Liver (tissue), 8 donors: ENCODE measurements at regions not wholly inside any gene's neighbourhood (a gene's known extent, or its start where the extent isn't known, plus 50 kb on each side); places are given as distances from the start of the nearest gene placed in this dataset.

Experiments used
- DNase-seq: peaks from one replicate; pipeline ENCODE4 v3.0.0-alpha.2; 2017; ENCODE audit warnings: low spot score
- H3K27ac ChIP-seq, 2 donors: one replicate each; pipeline ENCODE4 v1.7.0; 2013; ENCODE audit warnings: inconsistent platforms in 2 of 2, low read length in 2 of 2, control low read depth in 1 of 2, low read depth in 1 of 2, mild to moderate bottlenecking in 1 of 2
- H3K27me3 ChIP-seq, 4 donors: one replicate each; pipeline versions ENCODE4 v1.6.1 to v1.7.0; 2013; ENCODE audit warnings: low read length in 3 of 4, inconsistent platforms in 1 of 4, mild to moderate bottlenecking in 1 of 4, moderate library complexity in 1 of 4; ENCODE audit not compliant: control insufficient read depth in 4 of 4, insufficient read depth in 4 of 4
- H3K36me3 ChIP-seq, 4 donors: one replicate each; pipeline versions ENCODE4 v1.6.1 to v1.7.0; 2013; ENCODE audit warnings: low read length in 3 of 4, mild to moderate bottlenecking in 3 of 4, low read depth in 1 of 4, moderate library complexity in 1 of 4; ENCODE audit not compliant: control insufficient read depth in 4 of 4, insufficient read depth in 3 of 4
- H3K4me1 ChIP-seq, 4 donors: one replicate each; pipeline versions ENCODE4 v1.6.1 to v1.7.0; 2013; ENCODE audit warnings: low read length in 3 of 4, mild to moderate bottlenecking in 3 of 4, moderate library complexity in 1 of 4; ENCODE audit not compliant: control insufficient read depth in 4 of 4, insufficient read depth in 4 of 4
- H3K4me3 ChIP-seq, 3 donors: one replicate each; pipeline versions ENCODE4 v1.6.1 to v1.7.0; 2013; ENCODE audit warnings: low read length in 3 of 3, control low read depth in 1 of 3, low read depth in 1 of 3, mild to moderate bottlenecking in 1 of 3
- H3K9ac ChIP-seq, 2 donors: one replicate each; pipeline ENCODE4 v1.7.0; 2013; ENCODE audit warnings: low read length in 2 of 2, mild to moderate bottlenecking in 2 of 2, moderate library complexity in 2 of 2, control low read depth in 1 of 2, low read depth in 1 of 2
- H3K9me3 ChIP-seq, 4 donors: one replicate each; pipeline versions ENCODE4 v1.6.1 to v1.7.0; 2013; ENCODE audit warnings: low read length in 3 of 4; ENCODE audit not compliant: control insufficient read depth in 4 of 4
- ATF3 ChIP-seq: IDR thresholded peaks from 2 replicates; pipeline ENCODE4 v1.6.1; 2016; ENCODE audit warnings: antibody characterized with exemption
- CTCF ChIP-seq: fragments of 150-350 bp; IDR thresholded peaks from 2 replicates; pipeline ENCODE4 v1.5.1; 2017; ENCODE audit warnings: improper control_type of control experiment, low read depth, low read length; ENCODE audit not compliant: missing input control
- FOXA2 ChIP-seq: IDR thresholded peaks from 2 replicates; pipeline ENCODE4 v1.6.1; 2016; ENCODE audit warnings: antibody characterized with exemption
- GABPA ChIP-seq, 2 donors: IDR thresholded peaks in 1 of 2; conservative IDR thresholded peaks in 1 of 2; 2 replicates each; pipeline ENCODE4 v1.6.1; 2016; ENCODE audit warnings: antibody characterized with exemption in 2 of 2, mild to moderate bottlenecking in 1 of 2, moderate library complexity in 1 of 2
- HNF4A ChIP-seq, 2 donors: conservative IDR thresholded peaks; 2 replicates each; pipeline ENCODE4 v1.6.1; 2016; ENCODE audit warnings: antibody characterized with exemption in 2 of 2, mild to moderate bottlenecking in 2 of 2
- JUND ChIP-seq, 2 donors: IDR thresholded peaks; 2 replicates each; pipeline ENCODE4 v1.6.1; 2016; ENCODE audit warnings: antibody characterized with exemption in 2 of 2
- MAX ChIP-seq: IDR thresholded peaks from 2 replicates; pipeline ENCODE4 v1.6.1; 2016; ENCODE audit warnings: antibody characterized with exemption
- NR2F2 ChIP-seq: IDR thresholded peaks from 2 replicates; pipeline ENCODE4 v1.6.1; 2016; ENCODE audit warnings: antibody characterized with exemption
- RAD21 ChIP-seq, 2 donors: IDR thresholded peaks; 2 replicates each; pipeline ENCODE4 v1.6.1; 2016; ENCODE audit warnings: antibody characterized with exemption in 2 of 2, mild to moderate bottlenecking in 2 of 2
- REST ChIP-seq: IDR thresholded peaks from 2 replicates; pipeline ENCODE4 v1.6.1; 2016; ENCODE audit warnings: antibody characterized with exemption, mild to moderate bottlenecking
- RXRA ChIP-seq, 2 donors: IDR thresholded peaks; 2 replicates each; pipeline ENCODE4 v1.6.1; 2017 to 2018; ENCODE audit warnings: antibody characterized with exemption in 2 of 2, mild to moderate bottlenecking in 1 of 2
- SP1 ChIP-seq: IDR thresholded peaks from 2 replicates; pipeline ENCODE4 v1.6.1; 2018; ENCODE audit warnings: antibody characterized with exemption, mild to moderate bottlenecking
- YY1 ChIP-seq: IDR thresholded peaks from 2 replicates; pipeline ENCODE4 v1.6.1; 2016; ENCODE audit warnings: antibody characterized with exemption, mild to moderate bottlenecking
- ZBTB33 ChIP-seq: IDR thresholded peaks from 2 replicates; pipeline ENCODE4 v1.6.1; 2016; ENCODE audit warnings: antibody characterized with exemption
- WGBS: extraction: QIAGEN DNeasy Blood & Tissue Kit; methylation state at CpG from one replicate; pipeline ENCODE4 v1.1.7; 2013; 5-methylcytosine and 5-hydroxymethylcytosine counted together
- donor health status: healthy.
- donor health status: healthy.
- donor health status: healthy.
- donor health status: healthy.
- donor health status: healthy.

- no peaks in the 10 kb centered on the region for H3K9me3 ChIP-seq
- no peaks in the 10 kb centered on the region for H3K27me3 ChIP-seq
- no peaks in the 10 kb centered on the region for H3K4me1 ChIP-seq
- WGBS: 70% methylated on average over 4 of the region's 4 CpGs
- H3K27ac ChIP-seq: no peak overlapping the region
- TF ChIP-seq MAX (no peak), RXRA (IDR thresholded peaks at IDR 0.05) (no peak), REST (no peak), JUND (IDR thresholded peaks at IDR 0.05) (no peak)
- no peak for DNase-seq
- H3K4me3 ChIP-seq: no peak overlapping the region
- no peaks in the 10 kb centered on the region for H3K36me3 ChIP-seq
- H3K9ac ChIP-seq: no peak overlapping the region
Observed at GRCh38 chr1:239772446-239772845, 319.2 kb upstream of the FMN2 start.

GRCh38 chr1:239775466-239775865 lies 316.2 kb upstream of the FMN2 start:
- H3K4me3 ChIP-seq: no peak overlapping the region
- H3K4me1 ChIP-seq: no peaks in the 10 kb centered on the region
- 77% methylated on average over 6 of the region's 6 CpGs for WGBS
- H3K9me3 ChIP-seq: no peaks in the 10 kb centered on the region
- H3K36me3 ChIP-seq: no peaks in the 10 kb centered on the region
- no peak overlapping the region for H3K9ac ChIP-seq
- TF ChIP-seq JUND (IDR thresholded peaks at IDR 0.05) (no peak), NR2F2 (no peak)
- DNase-seq: no peak
- H3K27ac ChIP-seq: no peak overlapping the region
- no peaks in the 10 kb centered on the region for H3K27me3 ChIP-seq

- Histone ChIP-seq H3K4me1 (no peaks in the 10 kb centered on the region), H3K9me3 (peaks cover 0 to 3% (median 0%) of the 10 kb centered on the region in 4 donors), H3K9ac (no peak overlapping the region), H3K36me3 (no peaks in the 10 kb centered on the region), H3K27me3 (no peaks in the 10 kb centered on the region), H3K4me3 (no peak overlapping the region), H3K27ac (no peak overlapping the region)
- WGBS: 65% methylated on average over 6 of the region's 6 CpGs
- TF ChIP-seq YY1 (no peak), SP1 (no peak), FOXA2 (no peak), RXRA (IDR thresholded peaks at IDR 0.05) (no peak), ZBTB33 (no peak), HNF4A (conservative IDR thresholded peaks at IDR 0.05) (no peak), RAD21 (IDR thresholded peaks at IDR 0.05) (no peak), NR2F2 (no peak), REST (no peak), MAX (no peak), JUND (IDR thresholded peaks at IDR 0.05) (no peak), GABPA (IDR thresholded peaks at IDR 0.05 in 1 of 2, conservative IDR thresholded peaks at IDR 0.05 in 1 of 2) (no peak), CTCF (no peak), ATF3 (no peak)
- no peak for DNase-seq
Observed at GRCh38 chr1:239778208-239778813, 313.4 kb upstream of the FMN2 start.
